Fibroblast of skin of left biceps (primary cell): ENCODE measurements at regions not wholly inside any gene's neighbourhood (a gene's known extent, or its start where the extent isn't known, plus 50 kb on each side); places are given as distances from the start of the nearest gene placed in this dataset.

ENCODE experiments used
- DNase-seq, 2 experiments: peaks; one replicate each; pipeline ENCODE4 v3.0.0-alpha.2; 2013; ENCODE audit warnings: low read depth in 2 of 2

- no peak for DNase-seq
These were observed 191.0 kb downstream of the C1D start for GRCh38 chr2:67871686-67872412.

- DNase-seq = no peak
These were observed 190.3 kb downstream of the C1D start for GRCh38 chr2:67872481-67872880.

- no peak for DNase-seq
These were observed 188.9 kb downstream of the C1D start for GRCh38 chr2:67873916-67874315.

- DNase-seq = no peak
These were observed 186.6 kb downstream of the C1D start for GRCh38 chr2:67876176-67876575.

GRCh38 chr2:67877301-67877700 lies 185.5 kb downstream of the C1D start:
- DNase-seq = no peak

- DNase-seq = no peak
These were observed 184.1 kb downstream of the C1D start for GRCh38 chr2:67878743-67879142.

GRCh38 chr2:67879586-67880290 lies 183.1 kb downstream of the C1D start:
- DNase-seq = no peak

- no peak for DNase-seq
These were observed 182.5 kb downstream of the C1D start for GRCh38 chr2:67880291-67880761.

GRCh38 chr2:67881816-67882215 lies 181.0 kb downstream of the C1D start:
- DNase-seq = no peak

GRCh38 chr2:67883316-67884087 lies 179.3 kb downstream of the C1D start:
- no peak for DNase-seq

GRCh38 chr2:67888351-67889005 lies 174.3 kb downstream of the C1D start:
- DNase-seq = no peak

GRCh38 chr2:67889056-67889455 lies 173.7 kb downstream of the C1D start:
- no peak for DNase-seq

GRCh38 chr2:67891642-67892041 lies 171.2 kb downstream of the C1D start:
- no peak for DNase-seq

GRCh38 chr2:67892339-67892846 lies 170.4 kb downstream of the C1D start:
- DNase-seq = no peak

GRCh38 chr2:67895227-67895941 lies 167.4 kb downstream of the C1D start:
- no peak for DNase-seq

GRCh38 chr2:67896076-67896475 lies 166.7 kb downstream of the C1D start:
- no peak for DNase-seq

- DNase-seq = no peak
These were observed 166.3 kb downstream of the C1D start for GRCh38 chr2:67896476-67896875.

GRCh38 chr2:67898595-67898994 lies 164.2 kb downstream of the C1D start:
- no peak for DNase-seq

- DNase-seq = no peak
These were observed 163.6 kb downstream of the C1D start for GRCh38 chr2:67899187-67899586.

GRCh38 chr2:67900826-67901225 lies 162.0 kb downstream of the C1D start:
- no peak for DNase-seq

- no peak for DNase-seq
These were observed 158.2 kb downstream of the C1D start for GRCh38 chr2:67904566-67904965.
